ENCODE measurements at regions not wholly inside any gene's neighbourhood (a gene's known extent, or its start where the extent isn't known, plus 50 kb on each side); places are given as distances from the start of the nearest gene placed in this dataset.

GRCh38 chr20:22307409-22307808 is 277.0 kb downstream of the FOXA2 start:
- no peak for DNase-seq

- no peak for DNase-seq
These were observed 279.0 kb downstream of the FOXA2 start for GRCh38 chr20:22305381-22305780.

GRCh38 chr20:22303523-22303922 is 280.8 kb downstream of the FOXA2 start:
- DNase-seq: no peak

- no peak for DNase-seq
These were observed 282.3 kb downstream of the FOXA2 start for GRCh38 chr20:22302039-22302438.

- no peak for DNase-seq
These were observed 290.5 kb downstream of the FOXA2 start for GRCh38 chr20:22293886-22294285.

GRCh38 chr20:22289442-22289841 is 294.9 kb downstream of the FOXA2 start:
- no peak for DNase-seq

- DNase-seq: no peak
These were observed 295.4 kb downstream of the FOXA2 start for GRCh38 chr20:22288957-22289356.

GRCh38 chr20:22288156-22288555 is 296.2 kb downstream of the FOXA2 start:
- no peak for DNase-seq

GRCh38 chr20:22285555-22285954 is 298.8 kb downstream of the FOXA2 start:
- DNase-seq: no peak

- no peak for DNase-seq
These were observed 301.7 kb downstream of the FOXA2 start for GRCh38 chr20:22282696-22283095.

GRCh38 chr20:22274330-22274729 is 310.0 kb downstream of the FOXA2 start:
- no peak for DNase-seq

GRCh38 chr20:22268675-22269074 is 315.7 kb downstream of the FOXA2 start:
- DNase-seq: no peak

GRCh38 chr20:22264917-22265316 is 319.5 kb downstream of the FOXA2 start:
- no peak for DNase-seq

- no peak for DNase-seq
These were observed 323.9 kb downstream of the FOXA2 start for GRCh38 chr20:22260506-22260905.

- no peak for DNase-seq
These were observed 326.5 kb downstream of the FOXA2 start for GRCh38 chr20:22257912-22258311.

GRCh38 chr20:22248051-22248667 is 336.2 kb downstream of the FOXA2 start:
- DNase-seq: peak; percentile 3

GRCh38 chr20:22245139-22245538 is 339.2 kb downstream of the FOXA2 start:
- no peak for DNase-seq

GRCh38 chr20:22243067-22243466 is 341.3 kb downstream of the FOXA2 start:
- no peak for DNase-seq

- no peak for DNase-seq
These were observed 342.8 kb downstream of the FOXA2 start for GRCh38 chr20:22241609-22242008.

- DNase-seq: no peak
These were observed 351.4 kb downstream of the FOXA2 start for GRCh38 chr20:22232923-22233322.

GRCh38 chr20:22232473-22232872 is 351.9 kb downstream of the FOXA2 start:
- no peak for DNase-seq

GRCh38 chr20:22226849-22227700 is 357.3 kb downstream of the FOXA2 start:
- peak; percentile 9 for DNase-seq

- no peak for DNase-seq
These were observed 361.1 kb downstream of the FOXA2 start for GRCh38 chr20:22223236-22223635.

- DNase-seq: no peak
These were observed 366.5 kb downstream of the FOXA2 start for GRCh38 chr20:22217712-22218352.

All from fibroblast of skin of abdomen (primary cell).